CD4-positive, alpha-beta memory T cell (primary cell): ENCODE measurements at regions not wholly inside any gene's neighbourhood (a gene's known extent, or its start where the extent isn't known, plus 50 kb on each side); places are given as distances from the start of the nearest gene placed in this dataset.

Experiments used
- CTCF ChIA-PET: fragments of 350-600 bp; sonication (Branson Sonifier 250); formaldehyde crosslinking; loops from one replicate; lab custom pipeline; 2021; ENCODE audit warnings: inconsistent platforms; ENCODE audit not compliant: partially characterized antibody; lab: Charles Lee
- POLR2A ChIA-PET: fragments of 350-600 bp; sonication (Branson Sonifier 250); formaldehyde crosslinking; loops from one replicate; lab custom pipeline; 2021; ENCODE audit not compliant: partially characterized antibody; lab: Charles Lee
- DNase-seq, 5 donors: peaks; one replicate each; pipeline versions ENCODE4 v3.0.0 to v3.0.0-alpha.2; 2020 to 2022; ENCODE audit warnings: mixed read lengths in 1 of 5
- H3K27ac ChIP-seq: one replicate; pipeline ENCODE4 v1.7.0; 2013; ENCODE audit warnings: low read depth, low read length
- H3K27me3 ChIP-seq: 2 replicates; pipeline ENCODE4 v1.7.0; 2013; ENCODE audit warnings: mild to moderate bottlenecking, low read length, moderate library complexity; ENCODE audit not compliant: insufficient read depth
- H3K36me3 ChIP-seq: 2 replicates; pipeline ENCODE4 v1.7.0; 2013; ENCODE audit warnings: mild to moderate bottlenecking, low read length, moderate library complexity; ENCODE audit not compliant: insufficient read depth
- H3K4me1 ChIP-seq: 2 replicates; pipeline ENCODE4 v1.7.0; 2013; ENCODE audit warnings: mild to moderate bottlenecking, low read length, moderate library complexity; ENCODE audit not compliant: insufficient read depth
- H3K4me3 ChIP-seq, 2 donors: one replicate each; pipeline ENCODE4 v1.7.0; 2013; ENCODE audit warnings: low read length in 2 of 2, mild to moderate bottlenecking in 1 of 2
- H3K9me3 ChIP-seq, 2 donors: one replicate each; pipeline ENCODE4 v1.7.0; 2013; ENCODE audit warnings: low read length in 2 of 2, control low read depth in 1 of 2; ENCODE audit not compliant: control insufficient read depth in 1 of 2
- H3K27ac Mint-ChIP-seq, 7 donors: one replicate each; pipeline ENCODE4 v1.8.0; 2020 to 2021; ENCODE audit warnings: mixed read lengths in 7 of 7, mild to moderate bottlenecking in 6 of 7, inconsistent platforms in 3 of 7, moderate library complexity in 3 of 7
- H3K27me3 Mint-ChIP-seq, 2 donors: one replicate each; pipeline ENCODE4 v1.8.0; 2020 to 2021; ENCODE audit warnings: mixed read lengths in 2 of 2
- H3K36me3 Mint-ChIP-seq, 2 donors: one replicate each; pipeline ENCODE4 v1.8.0; 2020 to 2021; ENCODE audit warnings: mixed read lengths in 2 of 2, inconsistent platforms in 1 of 2, mild to moderate bottlenecking in 1 of 2
- H3K4me1 Mint-ChIP-seq, 4 donors: one replicate each; pipeline ENCODE4 v1.8.0; 2020 to 2021; ENCODE audit warnings: mixed read lengths in 4 of 4, mild to moderate bottlenecking in 1 of 4
- H3K4me3 Mint-ChIP-seq, 8 donors: one replicate each; pipeline ENCODE4 v1.8.0; 2020 to 2021; ENCODE audit warnings: mixed read lengths in 8 of 8, mild to moderate bottlenecking in 7 of 8, moderate library complexity in 6 of 8, inconsistent platforms in 3 of 8
- H3K9me3 Mint-ChIP-seq, 8 donors: one replicate each; pipeline ENCODE4 v1.8.0; 2020 to 2021; ENCODE audit warnings: mixed read lengths in 8 of 8, mild to moderate bottlenecking in 5 of 8, inconsistent platforms in 3 of 8, moderate library complexity in 1 of 8
- intact Hi-C: fragments of 100-400 bp; cut with micrococcal nuclease; formaldehyde crosslinking; loops from one replicate; pipeline ENCODE4 v1.15.1; 2023

- Histone ChIP-seq H3K36me3 (no peaks in the 10 kb centered on the region), H3K27me3 (no peaks in the 10 kb centered on the region), H3K4me3 (no peak overlapping the region), H3K9me3 (no peaks in the 10 kb centered on the region), H3K27ac (no peak overlapping the region), H3K4me1 (no peaks in the 10 kb centered on the region)
- Mint-ChIP-seq H3K27me3 (no peaks in the 10 kb centered on the region), H3K36me3 (no peaks in the 10 kb centered on the region), H3K27ac (no peak overlapping the region), H3K9me3 (peaks cover 4 to 22% (median 7%) of the 10 kb centered on the region in 8 donors), H3K4me1 (no peaks in the 10 kb centered on the region), H3K4me3 (no peak overlapping the region)
- intact Hi-C loops: no loop called here
- CTCF ChIA-PET: no interaction called here
- DNase-seq: no peak
- POLR2A ChIA-PET: no interaction called here
Observed at GRCh38 chr5:4216142-4216541, 620.5 kb downstream of the IRX1 start.

- H3K27me3 Mint-ChIP-seq: no peaks in the 10 kb centered on the region
Observed at GRCh38 chr5:4220016-4220415, 624.4 kb downstream of the IRX1 start.

DNA sequence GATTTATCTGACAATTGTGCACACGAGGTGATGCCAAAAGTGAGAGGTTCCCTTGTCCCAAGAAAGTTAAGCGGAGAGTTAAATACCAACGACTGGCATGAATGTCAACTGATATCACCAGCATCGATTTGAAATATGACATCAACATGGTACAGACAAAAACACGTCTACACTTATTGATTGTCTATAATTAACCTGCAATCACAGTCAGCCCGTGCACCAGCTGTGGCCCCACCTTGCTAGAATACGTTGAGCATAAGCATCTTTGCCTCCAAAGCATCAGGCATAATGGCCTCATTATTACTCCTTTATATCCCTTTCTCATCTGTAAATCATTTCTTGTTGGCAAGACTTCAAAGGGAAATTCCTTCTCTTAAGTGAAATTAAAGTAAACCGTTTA is 625.4 kb downstream of the IRX1 start:
- Mint-ChIP-seq H3K9me3 (peaks cover 0 to 22% (median 5%) of the 10 kb centered on the region in 8 donors), H3K4me1 (no peaks in the 10 kb centered on the region), H3K27me3 (no peaks in the 10 kb centered on the region), H3K36me3 (no peaks in the 10 kb centered on the region), H3K27ac (no peak overlapping the region), H3K4me3 (no peak overlapping the region)
- ChIA-PET CTCF (no interaction called here), POLR2A (no interaction called here)
- H3K9me3 ChIP-seq: no peaks in the 10 kb centered on the region
- no peaks in the 10 kb centered on the region for H3K27me3 ChIP-seq
- H3K27ac ChIP-seq: no peak overlapping the region
- H3K36me3 ChIP-seq: no peaks in the 10 kb centered on the region
- H3K4me3 ChIP-seq: no peak overlapping the region
- no peak for DNase-seq
- no peaks in the 10 kb centered on the region for H3K4me1 ChIP-seq
- intact Hi-C loops: no loop called here

More at GRCh38 chr5:4220016-4220415, 624.4 kb downstream of the IRX1 start:
- Histone ChIP-seq H3K36me3 (no peaks in the 10 kb centered on the region), H3K9me3 (no peaks in the 10 kb centered on the region), H3K27me3 (no peaks in the 10 kb centered on the region), H3K4me1 (no peaks in the 10 kb centered on the region), H3K4me3 (no peak overlapping the region), H3K27ac (no peak overlapping the region)
- H3K36me3 Mint-ChIP-seq: no peaks in the 10 kb centered on the region
- H3K9me3 Mint-ChIP-seq: peaks cover 0 to 20% (median 6%) of the 10 kb centered on the region in 8 donors
- no peak for DNase-seq
- H3K4me1 Mint-ChIP-seq: no peaks in the 10 kb centered on the region
- H3K27ac Mint-ChIP-seq: no peak overlapping the region
- POLR2A ChIA-PET: no interaction called here
- CTCF ChIA-PET: no interaction called here
- no peak overlapping the region for H3K4me3 Mint-ChIP-seq
- intact Hi-C loops: no loop called here

- ChIA-PET CTCF (no interaction called here), POLR2A (no interaction called here)
- H3K27ac Mint-ChIP-seq: no peak overlapping the region
Observed at GRCh38 chr5:4222147-4222546, 626.5 kb downstream of the IRX1 start.

DNA sequence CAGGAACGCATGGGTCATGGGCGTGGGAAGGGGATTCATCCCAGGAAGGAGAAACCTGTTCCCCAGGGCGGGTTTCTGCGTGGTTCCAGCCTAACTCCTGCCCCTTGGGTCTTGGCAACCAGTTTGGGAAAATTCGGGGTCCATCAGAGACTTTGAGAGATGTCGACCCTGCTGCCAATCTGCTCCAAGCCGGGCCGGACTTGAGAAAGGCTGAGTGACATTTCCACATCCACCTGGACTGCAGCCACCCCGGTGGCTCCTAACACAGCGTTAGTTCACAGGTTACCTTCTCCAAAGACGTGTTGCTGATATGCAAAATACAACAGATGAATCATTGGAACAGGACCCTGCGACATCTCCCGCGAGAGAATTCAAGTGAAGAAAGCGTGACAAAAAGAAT is 627.2 kb downstream of the IRX1 start:
- CTCF ChIA-PET: no interaction called here
- Histone ChIP-seq H3K27ac (no peak overlapping the region), H3K4me1 (no peaks in the 10 kb centered on the region), H3K27me3 (no peaks in the 10 kb centered on the region), H3K4me3 (no peak overlapping the region), H3K36me3 (no peaks in the 10 kb centered on the region), H3K9me3 (no peaks in the 10 kb centered on the region)
- DNase-seq: no peak
- intact Hi-C loops: no loop called here
- Mint-ChIP-seq H3K9me3 (peaks cover 0 to 17% (median 3%) of the 10 kb centered on the region in 8 donors), H3K27me3 (no peaks in the 10 kb centered on the region), H3K4me3 (no peak overlapping the region), H3K4me1 (no peaks in the 10 kb centered on the region), H3K36me3 (no peaks in the 10 kb centered on the region), H3K27ac (no peak overlapping the region)
- POLR2A ChIA-PET: no interaction called here

More at GRCh38 chr5:4222147-4222546, 626.5 kb downstream of the IRX1 start:
- intact Hi-C loops: no loop called here
- H3K4me1 Mint-ChIP-seq: no peaks in the 10 kb centered on the region
- H3K4me3 Mint-ChIP-seq: no peak overlapping the region
- H3K27me3 Mint-ChIP-seq: no peaks in the 10 kb centered on the region
- H3K36me3 Mint-ChIP-seq: no peaks in the 10 kb centered on the region
- H3K9me3 Mint-ChIP-seq: peaks cover 0 to 17% (median 5%) of the 10 kb centered on the region in 8 donors
- DNase-seq: no peak
- Histone ChIP-seq H3K27me3 (no peaks in the 10 kb centered on the region), H3K27ac (no peak overlapping the region), H3K9me3 (no peaks in the 10 kb centered on the region), H3K4me3 (no peak overlapping the region), H3K4me1 (no peaks in the 10 kb centered on the region), H3K36me3 (no peaks in the 10 kb centered on the region)

DNA sequence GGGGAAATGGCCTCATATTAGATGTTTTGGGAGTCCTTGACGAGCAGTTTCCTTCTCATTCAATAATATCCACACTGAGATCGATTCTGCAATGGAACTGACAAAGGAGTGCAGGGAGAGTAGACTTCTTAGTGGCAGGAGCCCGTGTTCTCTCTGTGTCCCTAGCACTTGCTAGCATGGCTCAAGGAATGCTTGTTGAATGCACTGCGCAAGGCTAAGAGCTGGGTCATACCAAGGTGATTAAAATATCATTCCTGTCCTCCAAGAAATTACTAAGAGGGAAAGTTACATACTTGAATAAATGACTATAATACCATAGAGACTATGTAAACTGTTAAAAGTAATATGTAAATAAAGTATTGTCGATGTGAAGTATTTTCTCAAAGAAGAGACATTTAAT is 630.1 kb downstream of the IRX1 start:
- Histone ChIP-seq H3K27me3 (no peaks in the 10 kb centered on the region), H3K36me3 (no peaks in the 10 kb centered on the region), H3K9me3 (no peaks in the 10 kb centered on the region), H3K4me3 (no peak overlapping the region), H3K4me1 (no peaks in the 10 kb centered on the region), H3K27ac (no peak overlapping the region)
- no peaks in the 10 kb centered on the region for H3K4me1 Mint-ChIP-seq
- ChIA-PET POLR2A (no interaction called here), CTCF (interaction anchor here (0.6 kb wide), 1 partner anchor 29 kb away, joined by 3 read pairs; no protein-coding TSS in a partner anchor)
- H3K27me3 Mint-ChIP-seq: no peaks in the 10 kb centered on the region
- no peaks in the 10 kb centered on the region for H3K36me3 Mint-ChIP-seq
- no peak overlapping the region for H3K27ac Mint-ChIP-seq
- no peak overlapping the region for H3K4me3 Mint-ChIP-seq
- intact Hi-C loops: no loop called here
- peaks cover 0 to 23% (median 2%) of the 10 kb centered on the region in 8 donors for H3K9me3 Mint-ChIP-seq
- no peak for DNase-seq

- Mint-ChIP-seq H3K4me3 (no peak overlapping the region), H3K9me3 (peaks cover 0 to 21% (median 2%) of the 10 kb centered on the region in 8 donors), H3K27me3 (no peaks in the 10 kb centered on the region), H3K27ac (no peak overlapping the region), H3K36me3 (no peaks in the 10 kb centered on the region), H3K4me1 (no peaks in the 10 kb centered on the region)
- no peaks in the 10 kb centered on the region for H3K36me3 ChIP-seq
- no peak overlapping the region for H3K4me3 ChIP-seq
- CTCF ChIA-PET: no interaction called here
- H3K27ac ChIP-seq: no peak overlapping the region
- no peaks in the 10 kb centered on the region for H3K9me3 ChIP-seq
- H3K4me1 ChIP-seq: no peaks in the 10 kb centered on the region
- intact Hi-C loops: no loop called here
- H3K27me3 ChIP-seq: no peaks in the 10 kb centered on the region
- DNase-seq: no peak
- POLR2A ChIA-PET: no interaction called here
Observed at GRCh38 chr5:4226565-4226964, 630.9 kb downstream of the IRX1 start.

- peaks cover 2 to 23% (median 8%) of the 10 kb centered on the region in 8 donors for H3K9me3 Mint-ChIP-seq
- no peaks in the 10 kb centered on the region for H3K36me3 Mint-ChIP-seq
- no peaks in the 10 kb centered on the region for H3K4me1 ChIP-seq
- ChIA-PET POLR2A (no interaction called here), CTCF (no interaction called here)
- H3K4me1 Mint-ChIP-seq: no peaks in the 10 kb centered on the region
- no peak overlapping the region for H3K27ac ChIP-seq
- no peaks in the 10 kb centered on the region for H3K27me3 Mint-ChIP-seq
- intact Hi-C loops: no loop called here
- no peaks in the 10 kb centered on the region for H3K27me3 ChIP-seq
- H3K4me3 ChIP-seq: no peak overlapping the region
- H3K27ac Mint-ChIP-seq: no peak overlapping the region
- no peak overlapping the region for H3K4me3 Mint-ChIP-seq
- DNase-seq: no peak
- H3K9me3 ChIP-seq: no peaks in the 10 kb centered on the region
- no peaks in the 10 kb centered on the region for H3K36me3 ChIP-seq
Observed at GRCh38 chr5:4228708-4229107, 633.1 kb downstream of the IRX1 start.
